ENCODE measurements at regions not wholly inside any gene's neighbourhood (a gene's known extent, or its start where the extent isn't known, plus 50 kb on each side); places are given as distances from the start of the nearest gene placed in this dataset.

GRCh38 chr2:129160879-129161278, 818.6 kb upstream of the RAB6C start:
- no peak for TF ChIP-seq CTCF (IDR thresholded peaks at IDR 0.05)
- TF ChIP-seq POLR2A (IDR thresholded peaks at IDR 0.05), result no peak

Measured in right lobe of liver (tissue), 4 donors.